ENCODE measurements at regions not wholly inside any gene's neighbourhood (a gene's known extent, or its start where the extent isn't known, plus 50 kb on each side); places are given as distances from the start of the nearest gene placed in this dataset.

GRCh38 chr6:112745765-112746164 lies 398.6 kb downstream of the RFPL4B start:
- Histone ChIP-seq H3K4me3 (ENCODE audit: low read depth, low read length) (no peak overlapping the region), H3K27me3 (ENCODE audit: control insufficient read depth, insufficient read depth, low read length) (no peaks in the 10 kb centered on the region), H3K36me3 (ENCODE audit: control insufficient read depth, insufficient read depth, low read length) (no peaks in the 10 kb centered on the region)
- POLR2A ChIA-PET: no interaction called here
- DNase-seq (ENCODE audit: low read depth): no peak
- TF ChIP-seq, protein P1, sequence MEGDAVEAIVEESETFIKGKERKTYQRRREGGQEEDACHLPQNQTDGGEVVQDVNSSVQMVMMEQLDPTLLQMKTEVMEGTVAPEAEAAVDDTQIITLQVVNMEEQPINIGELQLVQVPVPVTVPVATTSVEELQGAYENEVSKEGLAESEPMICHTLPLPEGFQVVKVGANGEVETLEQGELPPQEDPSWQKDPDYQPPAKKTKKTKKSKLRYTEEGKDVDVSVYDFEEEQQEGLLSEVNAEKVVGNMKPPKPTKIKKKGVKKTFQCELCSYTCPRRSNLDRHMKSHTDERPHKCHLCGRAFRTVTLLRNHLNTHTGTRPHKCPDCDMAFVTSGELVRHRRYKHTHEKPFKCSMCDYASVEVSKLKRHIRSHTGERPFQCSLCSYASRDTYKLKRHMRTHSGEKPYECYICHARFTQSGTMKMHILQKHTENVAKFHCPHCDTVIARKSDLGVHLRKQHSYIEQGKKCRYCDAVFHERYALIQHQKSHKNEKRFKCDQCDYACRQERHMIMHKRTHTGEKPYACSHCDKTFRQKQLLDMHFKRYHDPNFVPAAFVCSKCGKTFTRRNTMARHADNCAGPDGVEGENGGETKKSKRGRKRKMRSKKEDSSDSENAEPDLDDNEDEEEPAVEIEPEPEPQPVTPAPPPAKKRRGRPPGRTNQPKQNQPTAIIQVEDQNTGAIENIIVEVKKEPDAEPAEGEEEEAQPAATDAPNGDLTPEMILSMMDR (IDR thresholded peaks at IDR 0.05; ENCODE audit: insufficient read depth, low read depth, low read length): no peak
- CTCF ChIA-PET: no interaction called here

GRCh38 chr6:112749673-112750072 lies 402.5 kb downstream of the RFPL4B start:
- no peak for DNase-seq (ENCODE audit: low read depth)
- no peaks in the 10 kb centered on the region for H3K27me3 ChIP-seq (ENCODE audit: control insufficient read depth, insufficient read depth, low read length)
- ChIA-PET CTCF (no interaction called here), POLR2A (no interaction called here)
- no peaks in the 10 kb centered on the region for H3K36me3 ChIP-seq (ENCODE audit: control insufficient read depth, insufficient read depth, low read length)
- H3K4me3 ChIP-seq (ENCODE audit: low read depth, low read length): no peak overlapping the region
- TF ChIP-seq, protein P1 (IDR thresholded peaks at IDR 0.05; ENCODE audit: insufficient read depth, low read depth, low read length): no peak

GRCh38 chr6:112752305-112752704 lies 405.2 kb downstream of the RFPL4B start:
- ChIA-PET CTCF (no interaction called here), POLR2A (no interaction called here)
- no peak for DNase-seq (ENCODE audit: low read depth)
- Histone ChIP-seq H3K36me3 (ENCODE audit: control insufficient read depth, insufficient read depth, low read length) (no peaks in the 10 kb centered on the region), H3K4me3 (ENCODE audit: low read depth, low read length) (no peak overlapping the region), H3K27me3 (ENCODE audit: control insufficient read depth, insufficient read depth, low read length) (no peaks in the 10 kb centered on the region)
- TF ChIP-seq, protein P1 (IDR thresholded peaks at IDR 0.05; ENCODE audit: insufficient read depth, low read depth, low read length): no peak

DNA sequence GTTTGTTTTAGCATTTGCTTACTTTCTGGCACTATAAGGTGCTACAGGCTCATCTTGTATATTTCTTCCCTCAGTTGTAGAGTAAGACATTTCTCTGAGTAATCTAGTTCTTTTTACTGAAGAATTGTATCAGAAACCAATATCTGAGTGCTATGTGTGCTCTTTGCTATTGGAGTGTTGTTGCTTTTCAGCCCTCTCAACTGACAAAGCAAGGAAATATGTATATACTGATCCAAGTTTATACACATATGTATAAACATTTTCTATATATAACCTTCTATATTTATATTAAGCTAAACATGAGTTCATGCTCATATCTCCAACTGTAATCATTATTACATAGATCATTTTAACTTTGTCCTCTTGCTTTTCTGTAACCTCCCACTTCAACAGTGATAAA lies 405.7 kb downstream of the RFPL4B start:
- H3K4me3 ChIP-seq (ENCODE audit: low read depth, low read length): no peak overlapping the region
- TF ChIP-seq, protein P1 (IDR thresholded peaks at IDR 0.05; ENCODE audit: insufficient read depth, low read depth, low read length): no peak
- CTCF ChIA-PET: interaction anchor here (1.2 kb wide), 1 partner anchor 14 kb away, joined by 4 read pairs; no protein-coding TSS in a partner anchor
- DNase-seq (ENCODE audit: low read depth): no peak
- H3K36me3 ChIP-seq (ENCODE audit: control insufficient read depth, insufficient read depth, low read length): no peaks in the 10 kb centered on the region
- POLR2A ChIA-PET: no interaction called here
- no peaks in the 10 kb centered on the region for H3K27me3 ChIP-seq (ENCODE audit: control insufficient read depth, insufficient read depth, low read length)

- Histone ChIP-seq H3K36me3 (ENCODE audit: control insufficient read depth, insufficient read depth, low read length) (no peaks in the 10 kb centered on the region), H3K4me3 (ENCODE audit: low read depth, low read length) (no peak overlapping the region), H3K27me3 (ENCODE audit: control insufficient read depth, insufficient read depth, low read length) (no peaks in the 10 kb centered on the region)
- TF ChIP-seq, protein P1 (IDR thresholded peaks at IDR 0.05; ENCODE audit: insufficient read depth, low read depth, low read length): no peak
- ChIA-PET POLR2A (no interaction called here), CTCF (interaction anchor here (1.4 kb wide), 1 partner anchor 14 kb away, joined by 3 read pairs; no protein-coding TSS in a partner anchor)
- DNase-seq (ENCODE audit: low read depth): no peak
Observed at GRCh38 chr6:112760831-112761230, 413.7 kb downstream of the RFPL4B start.

Data from BJ (cell line).